Lower leg skin (tissue), 4 donors: ENCODE measurements at regions not wholly inside any gene's neighbourhood (a gene's known extent, or its start where the extent isn't known, plus 50 kb on each side); places are given as distances from the start of the nearest gene placed in this dataset.
A peak's percentile ranks its signal among the peaks of the same experiment; 100 is the strongest.

Experiments
- DNase-seq, 2 donors: peaks; one replicate each; pipeline ENCODE4 v3.0.0-alpha.2; 2019; ENCODE audit warnings: low spot score in 2 of 2
- H3K4me3 ChIP-seq: fragments of 200-600 bp; sonication (generic); 2 replicates; pipeline ENCODE4 v1.5.1; 2017; ENCODE audit warnings: mild to moderate bottlenecking, low read depth; ENCODE audit not compliant: poor library complexity, severe bottlenecking
- CTCF ChIP-seq, 3 donors: fragments of 450-650 bp; IDR thresholded peaks; one replicate each; pipeline ENCODE4 v1.5.1; 2016; ENCODE audit warnings: antibody characterized with exemption in 3 of 3, mild to moderate bottlenecking in 3 of 3, moderate library complexity in 2 of 3
- POLR2A ChIP-seq, 2 donors: fragments of 450-650 bp; IDR thresholded peaks; one replicate each; pipeline ENCODE4 v1.6.1; 2016 to 2017; ENCODE audit warnings: antibody characterized with exemption in 2 of 2, mild to moderate bottlenecking in 1 of 2, moderate library complexity in 1 of 2
- WGBS, 2 donors: methylation state at CpG; one replicate each; pipeline ENCODE4 v1.1.5; 2018; 5-methylcytosine and 5-hydroxymethylcytosine counted together
- intact Hi-C: fragments of 100-400 bp; cut with DNase I; formaldehyde crosslinking; loops from one replicate; pipeline ENCODE4 v1.15.0; 2023; ENCODE audit warnings: low total_unique reads

- peak in 1 of 2 donors; percentile 76 for DNase-seq
- 27 to 31% methylated on average over 2 of the region's 2 CpGs for WGBS, 2 donors
- TF ChIP-seq CTCF (IDR thresholded peaks at IDR 0.05) (no peak), POLR2A (IDR thresholded peaks at IDR 0.05) (no peak)
- intact Hi-C loops = no loop called here
- no peak overlapping the region for H3K4me3 ChIP-seq
Measured at GRCh38 chr7:36048902-36049240, 104.2 kb upstream of the EEPD1 start.

- no peak overlapping the region for H3K4me3 ChIP-seq
- TF ChIP-seq CTCF (IDR thresholded peaks at IDR 0.05) = no peak
- no peak for TF ChIP-seq POLR2A (IDR thresholded peaks at IDR 0.05)
- 43 to 47% methylated on average over 4 of the region's 4 CpGs for WGBS, 2 donors
- no peak for DNase-seq
- intact Hi-C loops = no loop called here
Measured at GRCh38 chr7:36051501-36051900, 101.6 kb upstream of the EEPD1 start.

- no peak for DNase-seq
- no peak overlapping the region for H3K4me3 ChIP-seq
- WGBS, 2 donors = 58 to 86% methylated on average over 3 of the region's 3 CpGs
- TF ChIP-seq POLR2A (IDR thresholded peaks at IDR 0.05) (no peak), CTCF (IDR thresholded peaks at IDR 0.05) (no peak)
- intact Hi-C loops = no loop called here
Measured at GRCh38 chr7:36053589-36053988, 99.5 kb upstream of the EEPD1 start.

GRCh38 chr7:36054637-36055036 is 98.4 kb upstream of the EEPD1 start:
- H3K4me3 ChIP-seq = no peak overlapping the region
- TF ChIP-seq POLR2A (IDR thresholded peaks at IDR 0.05) (no peak), CTCF (IDR thresholded peaks at IDR 0.05) (no peak)
- intact Hi-C loops = no loop called here
- DNase-seq = no peak
- WGBS, 2 donors = 86 to 91% methylated on average over 2 of the region's 2 CpGs

GRCh38 chr7:36055207-36055606 is 97.8 kb upstream of the EEPD1 start:
- H3K4me3 ChIP-seq = no peak overlapping the region
- no peak for DNase-seq
- no peak for TF ChIP-seq CTCF (IDR thresholded peaks at IDR 0.05)
- TF ChIP-seq POLR2A (IDR thresholded peaks at IDR 0.05) = no peak
- intact Hi-C loops = no loop called here
- WGBS, 2 donors = 90 to 96% methylated on average over 4 of the region's 4 CpGs

- no peak for TF ChIP-seq CTCF (IDR thresholded peaks at IDR 0.05)
- no peak for TF ChIP-seq POLR2A (IDR thresholded peaks at IDR 0.05)
- DNase-seq = no peak
- WGBS, 2 donors = 69 to 83% methylated on average over 4 of the region's 4 CpGs
- H3K4me3 ChIP-seq = no peak overlapping the region
- intact Hi-C loops = no loop called here
Measured at GRCh38 chr7:36057323-36057722, 95.7 kb upstream of the EEPD1 start.
